Spinal cord (tissue), 9 donors: ENCODE measurements at regions not wholly inside any gene's neighbourhood (a gene's known extent, or its start where the extent isn't known, plus 50 kb on each side); places are given as distances from the start of the nearest gene placed in this dataset.

Experiments used
- DNase-seq, 6 donors: peaks; one replicate each; pipeline versions ENCODE4 v3.0.0 to v3.0.0-alpha.2; 2013 to 2015; ENCODE audit warnings: low spot score in 6 of 6, low read depth in 4 of 6
- H3K27ac ChIP-seq: one replicate; pipeline ENCODE4 v1.5.1; 2013; ENCODE audit warnings: low read depth, low read length, control low read depth
- H3K27me3 ChIP-seq: one replicate; pipeline ENCODE4 v1.6.1; 2013; ENCODE audit warnings: low read length; ENCODE audit not compliant: control insufficient read depth, insufficient read depth
- H3K36me3 ChIP-seq: one replicate; pipeline ENCODE4 v1.6.1; 2013; ENCODE audit warnings: low read length; ENCODE audit not compliant: control insufficient read depth, insufficient read depth
- H3K4me1 ChIP-seq: one replicate; pipeline ENCODE4 v1.6.1; 2013; ENCODE audit warnings: low read length; ENCODE audit not compliant: control insufficient read depth, insufficient read depth
- H3K4me3 ChIP-seq: one replicate; pipeline ENCODE4 v1.5.1; 2013; ENCODE audit warnings: low read depth, low read length, control low read depth
- H3K9me3 ChIP-seq: one replicate; pipeline ENCODE4 v1.6.1; 2013; ENCODE audit warnings: low read length; ENCODE audit not compliant: control insufficient read depth, insufficient read depth
- WGBS: methylation state at CpG from one replicate; pipeline ENCODE4 v1.1.5; 2013; ENCODE audit warnings: missing lambda C conversion rate; ENCODE audit not compliant: insufficient coverage; 5-methylcytosine and 5-hydroxymethylcytosine counted together
- donor health status: healthy.

DNA sequence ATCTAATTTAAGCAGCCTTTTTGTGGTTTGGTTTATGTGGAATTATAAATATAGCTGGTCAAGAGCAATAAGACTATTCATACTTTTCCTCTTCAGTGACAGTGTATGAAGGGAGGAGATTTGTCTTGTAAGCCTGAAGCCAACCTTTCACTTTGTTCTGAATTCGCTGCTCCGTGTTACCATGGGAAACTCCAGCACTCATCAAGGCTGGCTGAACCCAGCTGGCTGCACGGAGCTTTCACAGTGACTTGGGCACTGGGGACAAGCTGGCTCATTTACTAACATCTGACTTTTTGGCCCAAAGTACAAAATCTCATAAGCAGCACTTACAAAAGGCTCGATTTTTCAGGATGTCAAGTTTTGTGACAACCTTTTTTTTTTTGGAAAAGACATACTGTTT is 120.4 kb upstream of the GRIA4 start:
- H3K27ac ChIP-seq, result no peak overlapping the region
- no peaks in the 10 kb centered on the region for H3K36me3 ChIP-seq
- H3K4me3 ChIP-seq, result no peak overlapping the region
- H3K4me1 ChIP-seq, result no peaks in the 10 kb centered on the region
- 16% methylated on average over 4 of the region's 4 CpGs for WGBS
- H3K27me3 ChIP-seq, result no peaks in the 10 kb centered on the region
- peak in 5 of 6 donors; percentile 57 to 92 (median 68) for DNase-seq
- no peaks in the 10 kb centered on the region for H3K9me3 ChIP-seq

GRCh38 chr11:105486929-105487328 is 122.9 kb upstream of the GRIA4 start:
- H3K27ac ChIP-seq, result no peak overlapping the region
- DNase-seq, result no peak

DNA sequence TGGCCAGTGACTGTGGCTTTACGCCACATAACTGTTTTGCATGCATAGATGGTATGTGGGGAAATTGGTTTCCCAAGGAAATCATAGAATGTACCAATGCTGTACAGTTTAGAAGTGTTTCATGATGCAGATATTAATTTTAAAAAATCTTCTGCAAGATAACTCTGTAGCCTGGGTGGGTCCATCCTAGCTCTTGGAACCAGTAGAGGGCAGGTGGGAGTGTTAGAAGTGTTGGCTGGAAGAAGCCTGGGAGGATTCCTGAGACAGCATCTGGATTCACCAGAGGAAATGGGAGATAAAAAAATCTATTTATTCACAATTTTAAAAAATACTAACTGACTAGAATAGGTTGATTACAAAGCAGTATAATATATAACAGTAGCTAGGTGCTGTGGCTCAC is 139.9 kb upstream of the GRIA4 start:
- H3K27ac ChIP-seq, result no peak overlapping the region
- H3K4me1 ChIP-seq, result no peaks in the 10 kb centered on the region
- DNase-seq, result no peak
- no peaks in the 10 kb centered on the region for H3K36me3 ChIP-seq
- H3K27me3 ChIP-seq, result no peaks in the 10 kb centered on the region
- no peaks in the 10 kb centered on the region for H3K9me3 ChIP-seq
- no peak overlapping the region for H3K4me3 ChIP-seq
- WGBS, result no CpG with 5 or more reads among the region's 1 CpG

More at GRCh38 chr11:105486929-105487328, 122.9 kb upstream of the GRIA4 start:
- H3K36me3 ChIP-seq, result no peaks in the 10 kb centered on the region
- WGBS, result 97% methylated on average over 8 of the region's 11 CpGs
- H3K9me3 ChIP-seq, result no peaks in the 10 kb centered on the region
- no peaks in the 10 kb centered on the region for H3K4me1 ChIP-seq
- no peak overlapping the region for H3K4me3 ChIP-seq
- no peaks in the 10 kb centered on the region for H3K27me3 ChIP-seq

GRCh38 chr11:105468154-105468553 is 141.7 kb upstream of the GRIA4 start:
- H3K27ac ChIP-seq, result no peak overlapping the region
- DNase-seq, result peak in 1 of 6 donors; percentile 19
- no CpG with 5 or more reads among the region's 3 CpGs for WGBS
- no peaks in the 10 kb centered on the region for H3K27me3 ChIP-seq
- H3K36me3 ChIP-seq, result no peaks in the 10 kb centered on the region
- H3K4me3 ChIP-seq, result no peak overlapping the region
- no peaks in the 10 kb centered on the region for H3K9me3 ChIP-seq
- no peaks in the 10 kb centered on the region for H3K4me1 ChIP-seq

- Histone ChIP-seq H3K27me3 (no peaks in the 10 kb centered on the region), H3K36me3 (no peaks in the 10 kb centered on the region), H3K4me3 (no peak overlapping the region), H3K9me3 (no peaks in the 10 kb centered on the region), H3K27ac (no peak overlapping the region), H3K4me1 (no peaks in the 10 kb centered on the region)
- 17% methylated on average over 1 of the region's 2 CpGs for WGBS
- peak in 1 of 6 donors; percentile 20 for DNase-seq
These were observed 143.2 kb upstream of the GRIA4 start for GRCh38 chr11:105466582-105467228.

DNA sequence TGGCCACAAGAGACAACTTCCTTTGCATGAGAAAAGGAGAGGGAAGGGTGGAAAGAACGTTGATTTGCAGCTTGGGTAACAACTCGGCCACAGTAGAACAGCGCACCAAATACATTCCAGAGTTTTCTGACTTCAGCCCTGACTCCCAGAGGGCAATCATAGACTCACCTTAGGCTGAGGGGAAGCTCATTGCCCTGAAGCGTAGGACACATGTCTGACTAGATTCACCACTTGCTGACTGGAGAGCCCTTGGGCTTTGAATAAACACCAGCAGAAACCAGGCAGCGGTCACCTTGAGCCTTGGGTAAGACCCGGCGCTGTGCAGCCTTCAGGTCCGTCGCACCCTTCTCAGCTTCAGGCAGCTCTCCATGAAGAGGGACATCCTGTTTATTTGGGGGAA is 151.8 kb upstream of the GRIA4 start:
- DNase-seq, result no peak
- 92% methylated on average over 7 of the region's 9 CpGs for WGBS

DNA sequence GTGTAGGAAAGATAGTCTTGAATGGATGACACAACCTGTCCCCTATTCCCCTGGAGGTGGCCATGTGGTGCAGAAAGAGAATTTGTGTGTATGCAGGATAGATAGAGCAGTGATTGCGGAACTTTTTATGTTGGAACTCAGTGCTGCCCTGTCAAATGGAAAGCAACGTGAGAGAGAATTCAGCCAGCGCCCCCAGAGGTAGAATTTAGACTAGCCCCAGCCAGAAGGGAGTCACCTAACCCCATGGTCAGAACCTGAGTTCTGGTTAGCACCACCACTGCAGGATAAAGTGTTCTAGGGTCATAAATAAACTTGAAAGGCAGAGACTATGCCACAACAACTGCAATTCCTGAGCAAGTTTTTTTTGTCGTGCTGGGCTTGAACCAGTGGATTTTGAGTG is 152.9 kb upstream of the GRIA4 start:
- Histone ChIP-seq H3K27ac (no peak overlapping the region), H3K36me3 (no peaks in the 10 kb centered on the region), H3K9me3 (no peaks in the 10 kb centered on the region), H3K4me1 (no peaks in the 10 kb centered on the region), H3K4me3 (no peak overlapping the region), H3K27me3 (no peaks in the 10 kb centered on the region)
- WGBS, result 68% methylated on average over 3 of the region's 4 CpGs
- no peak for DNase-seq

More for the DNA sequence above, 151.8 kb upstream of the GRIA4 start:
- Histone ChIP-seq H3K36me3 (no peaks in the 10 kb centered on the region), H3K27ac (no peak overlapping the region), H3K27me3 (no peaks in the 10 kb centered on the region), H3K9me3 (no peaks in the 10 kb centered on the region), H3K4me1 (no peaks in the 10 kb centered on the region), H3K4me3 (no peak overlapping the region)

DNA sequence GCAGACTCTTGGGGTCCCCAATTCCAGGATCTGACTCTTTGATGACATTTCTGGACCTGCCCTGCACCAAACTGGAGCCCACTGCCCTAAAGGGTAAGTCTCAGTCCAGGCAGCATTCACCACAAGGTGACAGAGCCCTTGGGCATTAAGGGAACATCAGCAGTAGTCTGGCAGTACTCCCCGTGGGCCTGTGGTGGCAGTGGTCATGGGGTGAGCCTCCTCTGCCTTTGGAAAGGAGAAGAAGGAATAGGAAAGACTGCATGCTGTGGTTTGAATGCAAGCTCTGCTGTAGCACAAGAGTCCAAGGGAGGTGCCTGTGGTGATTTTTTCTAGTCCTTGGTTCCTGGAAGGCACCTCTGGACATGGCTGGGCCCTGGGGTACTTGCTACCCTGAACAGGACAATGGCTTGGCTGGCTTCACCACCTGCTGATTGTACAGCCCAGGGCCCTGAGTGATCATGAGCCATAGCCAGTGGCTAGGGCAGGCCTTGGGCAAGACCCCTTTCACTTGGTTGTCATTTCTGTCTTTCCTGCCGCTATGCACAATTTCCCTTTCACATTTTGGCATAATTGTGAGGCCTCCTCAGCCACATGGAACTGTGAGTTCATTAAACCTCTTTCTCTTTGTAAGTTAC is 160.7 kb upstream of the GRIA4 start:
- H3K36me3 ChIP-seq, result no peaks in the 10 kb centered on the region
- H3K27ac ChIP-seq, result no peak overlapping the region
- no peak for DNase-seq
- H3K9me3 ChIP-seq, result peaks cover 2% of the 10 kb centered on the region
- H3K4me3 ChIP-seq, result no peak overlapping the region
- H3K4me1 ChIP-seq, result no peaks in the 10 kb centered on the region
- H3K27me3 ChIP-seq, result no peaks in the 10 kb centered on the region
- 85% methylated on average over 1 of the region's 2 CpGs for WGBS

GRCh38 chr11:105448703-105449079 is 161.2 kb upstream of the GRIA4 start:
- H3K27ac ChIP-seq, result no peak overlapping the region
- no peak for DNase-seq
- no peak overlapping the region for H3K4me3 ChIP-seq
- no peaks in the 10 kb centered on the region for H3K27me3 ChIP-seq
- peaks cover 4% of the 10 kb centered on the region for H3K9me3 ChIP-seq
- 96% methylated on average over 3 of the region's 4 CpGs for WGBS
- no peaks in the 10 kb centered on the region for H3K4me1 ChIP-seq
- H3K36me3 ChIP-seq, result no peaks in the 10 kb centered on the region
